B cell (primary cell): ENCODE measurements at regions not wholly inside any gene's neighbourhood (a gene's known extent, or its start where the extent isn't known, plus 50 kb on each side); places are given as distances from the start of the nearest gene placed in this dataset.

Experiments used
- ATAC-seq: fragments of 200-7000 bp; cut with Tn5 transposase; one replicate; pipeline ENCODE4 v1.10.0; 2021; ENCODE audit warnings: low read depth, mild to moderate bottlenecking, moderate number of reproducible peaks, moderate library complexity
- CTCF ChIA-PET: fragments of 350-600 bp; sonication (Branson Sonifier 250); formaldehyde crosslinking; loops from one replicate; lab custom pipeline; 2021; ENCODE audit warnings: antibody characterized with exemption, inconsistent platforms; lab: Charles Lee
- POLR2A ChIA-PET: fragments of 350-600 bp; sonication (Branson Sonifier 250); formaldehyde crosslinking; loops from one replicate; lab custom pipeline; 2021; ENCODE audit warnings: antibody characterized with exemption; lab: Charles Lee
- DNase-seq: peaks from one replicate; pipeline ENCODE4 v3.0.0; 2013
- H2AFZ ChIP-seq: 2 replicates; pipeline ENCODE4 v1.6.1; 2012; ENCODE audit warnings: mild to moderate bottlenecking, low read depth, low read length; ENCODE audit not compliant: insufficient read depth, poor library complexity, severe bottlenecking
- H3K27ac ChIP-seq, 2 donors: 1 replicate in 1 of 2; 2 replicates in 1 of 2; pipeline ENCODE4 v1.5.1; 2012 to 2013; ENCODE audit warnings: low read length in 2 of 2, mild to moderate bottlenecking in 2 of 2, moderate library complexity in 1 of 2
- H3K27me3 ChIP-seq, 4 experiments: fragments of 200-600 bp in 1 of 4; sonication (generic) in 1 of 4; replicated peaks in 1 of 4; 1 replicate in 2 of 4; 2 replicates in 2 of 4; pipeline versions ENCODE4 v1.6.1 to v1.7.0; 2013 to 2016; ENCODE audit warnings: low read length in 3 of 4, mild to moderate bottlenecking in 2 of 4, mixed read lengths in 1 of 4, moderate library complexity in 1 of 4; ENCODE audit not compliant: insufficient read depth in 4 of 4, control insufficient read depth in 3 of 4; ENCODE audit errors: control extremely low read depth in 1 of 4
- H3K36me3 ChIP-seq, 2 experiments: replicated peaks in 1 of 2; 1 replicate in 1 of 2; 2 replicates in 1 of 2; pipeline versions ENCODE4 v1.6.1 to v1.7.1; 2013; ENCODE audit warnings: low read length in 1 of 2; ENCODE audit not compliant: insufficient read depth in 2 of 2, control insufficient read depth in 1 of 2; ENCODE audit errors: control extremely low read depth in 1 of 2, extremely low read depth in 1 of 2
- H3K4me1 ChIP-seq, 2 donors: fragments of 200-600 bp in 1 of 2; sonication (generic) in 1 of 2; 1 replicate in 1 of 2; 2 replicates in 1 of 2; pipeline versions ENCODE4 v1.5.1 to v1.6.1; 2013 to 2017; ENCODE audit warnings: low read length in 2 of 2; ENCODE audit not compliant: control insufficient read depth in 2 of 2, insufficient read depth in 2 of 2
- H3K4me2 ChIP-seq: replicated peaks from 2 replicates; pipeline ENCODE3; 2012; ENCODE audit warnings: mild to moderate bottlenecking, low read depth, low read length; ENCODE audit not compliant: poor library complexity, severe bottlenecking
- H3K4me3 ChIP-seq, 5 experiments: fragments of 200-600 bp in 1 of 5; sonication (generic) in 1 of 5; 1 replicate in 3 of 5; 2 replicates in 2 of 5; pipeline versions ENCODE4 v1.5.1 to v1.7.0; 2011 to 2016; ENCODE audit warnings: low read length in 4 of 5, mild to moderate bottlenecking in 4 of 5, low read depth in 2 of 5, control low read depth in 1 of 5, moderate library complexity in 1 of 5; ENCODE audit not compliant: insufficient read depth in 1 of 5; ENCODE audit errors: control extremely low read depth in 1 of 5, extremely low read depth in 1 of 5
- H3K79me2 ChIP-seq: fragments of 200-600 bp; sonication (generic); one replicate; pipeline ENCODE4 v1.6.0; 2016; ENCODE audit warnings: low read length; ENCODE audit not compliant: control insufficient read depth, insufficient read depth
- H3K9ac ChIP-seq: fragments of 200-600 bp; sonication (generic); 2 replicates; pipeline ENCODE4 v1.6.1; 2017; ENCODE audit warnings: mild to moderate bottlenecking, low read length, moderate library complexity
- H3K9me3 ChIP-seq, 3 donors: one replicate each; pipeline versions ENCODE4 v1.6.1 to v1.7.1; 2013; ENCODE audit warnings: low read length in 2 of 3; ENCODE audit not compliant: control insufficient read depth in 2 of 3, insufficient read depth in 1 of 3; ENCODE audit errors: control extremely low read depth in 1 of 3
- H4K20me1 ChIP-seq: 2 replicates; pipeline ENCODE4 v1.6.0; 2012; ENCODE audit warnings: mild to moderate bottlenecking, low read length; ENCODE audit not compliant: insufficient read depth, control insufficient read depth, poor library complexity, severe bottlenecking
- H3K27ac Mint-ChIP-seq: one replicate; pipeline ENCODE4 v1.8.0; 2021; ENCODE audit warnings: mixed read lengths
- H3K27me3 Mint-ChIP-seq: one replicate; pipeline ENCODE4 v1.8.0; 2021; ENCODE audit warnings: mixed read lengths
- H3K4me1 Mint-ChIP-seq: one replicate; pipeline ENCODE4 v1.8.0; 2021; ENCODE audit warnings: mixed read lengths
- H3K4me3 Mint-ChIP-seq: one replicate; pipeline ENCODE4 v1.8.0; 2021; ENCODE audit warnings: mixed read lengths
- H3K9me3 Mint-ChIP-seq: one replicate; pipeline ENCODE4 v1.8.0; 2022; ENCODE audit warnings: mixed read lengths; ENCODE audit not compliant: insufficient read depth
- EZH2 ChIP-seq: IDR thresholded peaks from 2 replicates; pipeline ENCODE4 v1.6.1; 2012; ENCODE audit warnings: borderline replicate concordance, low read depth, mild to moderate bottlenecking, moderate library complexity, low read length; ENCODE audit not compliant: insufficient read depth, poor library complexity, severe bottlenecking
- WGBS: methylation state at CpG from one replicate; pipeline ENCODE4 v1.1.5; 2013; ENCODE audit warnings: missing lambda C conversion rate; ENCODE audit not compliant: insufficient coverage; 5-methylcytosine and 5-hydroxymethylcytosine counted together
- intact Hi-C: fragments of 100-400 bp; cut with micrococcal nuclease; formaldehyde crosslinking; loops from one replicate; pipeline ENCODE4 v1.10.0; 2022
- TF ChIP-seq, protein P1 (sequence below): fragments of 200-600 bp; IDR thresholded peaks from one replicate; pipeline ENCODE4 v1.8.0; 2022; ENCODE audit warnings: antibody characterized with exemption, mild to moderate bottlenecking

DNA sequence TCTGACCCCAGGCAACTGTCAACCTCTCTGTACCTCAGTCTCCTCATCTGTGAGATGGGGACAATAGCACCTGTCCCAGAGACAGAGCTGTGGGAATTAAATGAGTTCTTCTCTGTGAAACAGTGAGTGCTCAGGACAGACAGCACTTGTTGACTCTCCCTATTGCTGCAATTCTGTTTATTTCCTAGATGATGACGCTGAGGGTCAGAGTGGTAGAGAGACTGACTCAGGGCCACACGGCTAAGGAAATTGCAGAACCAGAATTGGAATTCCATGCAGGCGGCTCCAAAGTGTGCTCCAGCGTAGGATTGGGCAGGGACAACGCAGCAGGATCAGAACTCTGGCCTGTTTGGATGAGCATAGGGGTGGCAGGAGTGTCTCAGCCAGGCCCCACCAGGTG is 302.2 kb downstream of the C16orf95 start:
- H3K4me3 ChIP-seq: no peak overlapping the region
- H2AFZ ChIP-seq: no peak overlapping the region
- Mint-ChIP-seq H3K27me3 (peaks cover 19% of the 10 kb centered on the region), H3K4me1 (no peaks in the 10 kb centered on the region), H3K4me3 (no peak overlapping the region), H3K9me3 (no peaks in the 10 kb centered on the region), H3K27ac (no peak overlapping the region)
- no peaks in the 10 kb centered on the region for H3K4me1 ChIP-seq
- CTCF ChIA-PET: no interaction called here
- no peak overlapping the region for H3K9ac ChIP-seq
- H4K20me1 ChIP-seq: no peaks in the 10 kb centered on the region
- TF ChIP-seq, protein P1, sequence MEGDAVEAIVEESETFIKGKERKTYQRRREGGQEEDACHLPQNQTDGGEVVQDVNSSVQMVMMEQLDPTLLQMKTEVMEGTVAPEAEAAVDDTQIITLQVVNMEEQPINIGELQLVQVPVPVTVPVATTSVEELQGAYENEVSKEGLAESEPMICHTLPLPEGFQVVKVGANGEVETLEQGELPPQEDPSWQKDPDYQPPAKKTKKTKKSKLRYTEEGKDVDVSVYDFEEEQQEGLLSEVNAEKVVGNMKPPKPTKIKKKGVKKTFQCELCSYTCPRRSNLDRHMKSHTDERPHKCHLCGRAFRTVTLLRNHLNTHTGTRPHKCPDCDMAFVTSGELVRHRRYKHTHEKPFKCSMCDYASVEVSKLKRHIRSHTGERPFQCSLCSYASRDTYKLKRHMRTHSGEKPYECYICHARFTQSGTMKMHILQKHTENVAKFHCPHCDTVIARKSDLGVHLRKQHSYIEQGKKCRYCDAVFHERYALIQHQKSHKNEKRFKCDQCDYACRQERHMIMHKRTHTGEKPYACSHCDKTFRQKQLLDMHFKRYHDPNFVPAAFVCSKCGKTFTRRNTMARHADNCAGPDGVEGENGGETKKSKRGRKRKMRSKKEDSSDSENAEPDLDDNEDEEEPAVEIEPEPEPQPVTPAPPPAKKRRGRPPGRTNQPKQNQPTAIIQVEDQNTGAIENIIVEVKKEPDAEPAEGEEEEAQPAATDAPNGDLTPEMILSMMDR: no peak
- TF ChIP-seq EZH2: no peak
- H3K4me2 ChIP-seq: no peak overlapping the region
- intact Hi-C loops: no loop called here
- no peak for ATAC-seq
- POLR2A ChIA-PET: no interaction called here
- 94% methylated on average over 5 of the region's 5 CpGs for WGBS
- H3K27me3 ChIP-seq: peaks cover 0 to 16% (median 2%) of the 10 kb centered on the region in 4 experiments
- no peaks in the 10 kb centered on the region for H3K79me2 ChIP-seq
- DNase-seq: no peak
- no peaks in the 10 kb centered on the region for H3K36me3 ChIP-seq
- H3K27ac ChIP-seq: no peak overlapping the region
- H3K9me3 ChIP-seq: peaks cover 0 to 4% (median 3%) of the 10 kb centered on the region in 3 donors

DNA sequence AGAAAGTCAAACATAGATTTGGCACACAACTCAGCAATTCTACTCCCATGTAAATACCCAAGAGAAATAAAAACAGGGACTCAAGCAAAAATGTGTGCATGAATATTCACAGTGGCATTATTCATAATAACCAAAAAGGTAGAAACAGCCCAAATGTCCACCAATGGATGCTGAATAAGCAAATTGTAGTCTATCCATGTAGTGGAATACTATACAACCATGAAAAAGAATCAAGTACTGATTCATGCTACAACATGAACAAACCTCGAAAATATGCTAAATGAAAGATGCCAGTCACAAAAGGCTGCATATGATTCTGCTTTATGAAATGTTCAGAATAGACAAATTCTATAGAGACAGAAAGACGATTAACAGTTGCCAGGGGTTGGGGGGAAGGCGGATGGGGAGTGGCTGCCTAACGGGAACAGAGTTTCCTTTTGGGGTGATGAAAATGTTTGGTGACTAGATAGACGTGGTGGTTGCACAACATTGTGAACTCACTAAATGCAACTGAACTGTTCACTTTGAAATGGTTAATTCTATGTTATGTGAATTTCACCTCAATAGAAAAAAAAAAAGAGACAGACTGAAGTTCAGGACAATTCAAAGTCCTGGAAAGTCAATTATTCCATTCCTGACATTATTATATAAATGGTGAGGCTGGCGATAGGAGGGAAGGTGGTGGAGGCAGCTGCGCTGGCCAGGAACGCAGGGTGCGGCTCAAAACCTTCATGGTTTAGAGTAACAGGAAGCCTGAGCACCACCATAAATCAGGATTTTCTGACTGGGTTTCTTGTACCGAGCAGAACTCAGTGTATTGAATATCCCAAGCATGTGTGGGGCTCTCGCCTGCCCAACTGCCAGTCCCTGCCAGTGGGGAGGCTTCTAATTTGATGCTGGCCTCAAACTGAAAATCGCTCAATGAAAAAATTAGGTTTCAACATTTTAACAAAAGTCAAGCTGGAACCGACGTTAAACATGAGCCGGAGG is 300.9 kb downstream of the C16orf95 start:
- H3K4me3 Mint-ChIP-seq: no peak overlapping the region
- no peak overlapping the region for H3K27ac Mint-ChIP-seq
- intact Hi-C loops: no loop called here
- Histone ChIP-seq H4K20me1 (no peaks in the 10 kb centered on the region), H3K27ac (no peak overlapping the region), H3K27me3 (peaks cover 0 to 16% (median 2%) of the 10 kb centered on the region in 4 experiments), H3K36me3 (no peaks in the 10 kb centered on the region), H3K9ac (no peak overlapping the region), H2AFZ (no peak overlapping the region), H3K9me3 (peaks cover 0 to 4% (median 3%) of the 10 kb centered on the region in 3 donors), H3K4me2 (no peak overlapping the region), H3K4me3 (no peak overlapping the region), H3K79me2 (no peaks in the 10 kb centered on the region), H3K4me1 (no peaks in the 10 kb centered on the region)
- ATAC-seq (no peak), DNase-seq (no peak)
- WGBS: 19% methylated on average over 12 of the region's 15 CpGs
- TF ChIP-seq, protein P1: no peak
- TF ChIP-seq EZH2: no peak
- CTCF ChIA-PET: interaction anchor here (0.7 kb wide), 1 partner anchor 10 kb away, joined by 3 read pairs; no protein-coding TSS in a partner anchor
- POLR2A ChIA-PET: no interaction called here
- no peaks in the 10 kb centered on the region for H3K4me1 Mint-ChIP-seq
- no peaks in the 10 kb centered on the region for H3K9me3 Mint-ChIP-seq
- peaks cover 25% of the 10 kb centered on the region for H3K27me3 Mint-ChIP-seq
